ENCODE measurements at regions not wholly inside any gene's neighbourhood (a gene's known extent, or its start where the extent isn't known, plus 50 kb on each side); places are given as distances from the start of the nearest gene placed in this dataset.

GRCh38 chr6:169160855-169161560 lies 92.6 kb downstream of the THBS2 start:
- TF ChIP-seq POLR2A (IDR thresholded peaks at IDR 0.05; ENCODE audit: low read depth, low read length) (no peak), TAF1 (IDR thresholded peaks at IDR 0.05; ENCODE audit: low read depth, low read length) (no peak), POLR2AphosphoS5 (IDR thresholded peaks at IDR 0.05; ENCODE audit: low read depth, low read length) (no peak), SPI1 (IDR thresholded peaks at IDR 0.05; ENCODE audit: low read depth, low read length) (no peak), POU2F2 (IDR thresholded peaks at IDR 0.05; ENCODE audit: low read depth, low read length) (no peak), PAX5 (IDR thresholded peaks at IDR 0.05; ENCODE audit: insufficient read depth, low read length, severe bottlenecking) (no peak)
